Right lobe of liver (tissue), 4 donors: ENCODE measurements at regions not wholly inside any gene's neighbourhood (a gene's known extent, or its start where the extent isn't known, plus 50 kb on each side); places are given as distances from the start of the nearest gene placed in this dataset.

Experiments used
- CTCF ChIP-seq, 4 donors: fragments of 200-600 bp in 3 of 4; fragments of 450-650 bp in 1 of 4; IDR thresholded peaks; one replicate each; pipeline versions ENCODE4 v1.5.1 to v1.8.0; 2016 to 2022; ENCODE audit warnings: antibody characterized with exemption in 4 of 4, mild to moderate bottlenecking in 2 of 4
- POLR2A ChIP-seq: fragments of 450-650 bp; IDR thresholded peaks from one replicate; pipeline ENCODE4 v1.6.1; 2017; ENCODE audit warnings: antibody characterized with exemption, mild to moderate bottlenecking
- donor health status: DM: no; HTN: no; CAD: no.
- donor health status: DM: no; HTN: no; CAD: no.
- donor health status: DM: no; HTN: yes; CAD: no.

- TF ChIP-seq POLR2A (no peak), CTCF (IDR thresholded peaks at IDR 0.05) (no peak)
Measured at GRCh38 chr4:29708473-29708872, 1011.7 kb upstream of the PCDH7 start.
